A673 (cell line): ENCODE measurements at regions not wholly inside any gene's neighbourhood (a gene's known extent, or its start where the extent isn't known, plus 50 kb on each side); places are given as distances from the start of the nearest gene placed in this dataset.

Source experiments
- CTCF ChIP-seq: fragments of 300-800, 200-600 bp; sonication (generic); conservative IDR thresholded peaks from 2 replicates; pipeline ENCODE4 v1.5.1; 2017; ENCODE audit warnings: low read depth, mild to moderate bottlenecking, antibody characterized with exemption, low read length, moderate library complexity, mixed read lengths
- EZH2 ChIP-seq: fragments of 200-600 bp; sonication (generic); IDR thresholded peaks from 2 replicates; pipeline ENCODE4 v1.6.1; 2017; ENCODE audit warnings: borderline replicate concordance, low read depth, mild to moderate bottlenecking, mixed read lengths, antibody characterized with exemption, low read length; ENCODE audit not compliant: poor library complexity, severe bottlenecking

GRCh38 chr2:48233005-48233404 is 81.5 kb upstream of the FOXN2 start:
- TF ChIP-seq CTCF (no peak), EZH2 (no peak)
